GM19467 (cell line): ENCODE measurements at regions not wholly inside any gene's neighbourhood (a gene's known extent, or its start where the extent isn't known, plus 50 kb on each side); places are given as distances from the start of the nearest gene placed in this dataset.
"Not testable (repeated sequence)": the region's sequence is repeated elsewhere in the genome, so short reads cannot be mapped to it uniquely, and the experiment has no call there.

Experiments
- ATAC-seq: cut with Tn5 transposase; IDR thresholded peaks from one replicate; pipeline ENCODE4 v1.9.1; 2021; ENCODE audit warnings: mild to moderate bottlenecking, moderate library complexity; ENCODE audit not compliant: unreplicated experiment

DNA sequence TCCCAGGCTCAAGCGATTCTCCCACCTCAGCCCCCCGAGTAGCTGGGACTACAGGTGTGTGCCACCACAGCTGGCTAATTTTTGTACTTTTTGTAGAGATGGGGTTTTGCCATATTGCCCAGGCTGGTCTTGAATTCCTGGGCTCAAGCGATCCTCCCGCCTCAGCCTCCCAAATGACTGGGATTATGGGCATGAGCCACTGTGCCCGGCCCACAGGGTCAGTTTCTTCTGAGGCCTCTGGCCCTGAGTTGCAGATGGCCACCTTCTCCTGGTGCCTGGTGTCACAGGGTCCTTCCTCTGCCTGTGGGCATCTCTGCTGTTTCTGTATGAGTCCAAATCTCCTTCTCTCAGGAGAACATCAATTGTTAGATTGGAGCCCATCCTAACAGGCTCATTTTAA lies 121.4 kb upstream of the TNRC6C start:
- ATAC-seq = not testable (repeated sequence)

GRCh38 chr17:77837917-77838316 lies 120.6 kb upstream of the TNRC6C start:
- ATAC-seq = no peak

DNA sequence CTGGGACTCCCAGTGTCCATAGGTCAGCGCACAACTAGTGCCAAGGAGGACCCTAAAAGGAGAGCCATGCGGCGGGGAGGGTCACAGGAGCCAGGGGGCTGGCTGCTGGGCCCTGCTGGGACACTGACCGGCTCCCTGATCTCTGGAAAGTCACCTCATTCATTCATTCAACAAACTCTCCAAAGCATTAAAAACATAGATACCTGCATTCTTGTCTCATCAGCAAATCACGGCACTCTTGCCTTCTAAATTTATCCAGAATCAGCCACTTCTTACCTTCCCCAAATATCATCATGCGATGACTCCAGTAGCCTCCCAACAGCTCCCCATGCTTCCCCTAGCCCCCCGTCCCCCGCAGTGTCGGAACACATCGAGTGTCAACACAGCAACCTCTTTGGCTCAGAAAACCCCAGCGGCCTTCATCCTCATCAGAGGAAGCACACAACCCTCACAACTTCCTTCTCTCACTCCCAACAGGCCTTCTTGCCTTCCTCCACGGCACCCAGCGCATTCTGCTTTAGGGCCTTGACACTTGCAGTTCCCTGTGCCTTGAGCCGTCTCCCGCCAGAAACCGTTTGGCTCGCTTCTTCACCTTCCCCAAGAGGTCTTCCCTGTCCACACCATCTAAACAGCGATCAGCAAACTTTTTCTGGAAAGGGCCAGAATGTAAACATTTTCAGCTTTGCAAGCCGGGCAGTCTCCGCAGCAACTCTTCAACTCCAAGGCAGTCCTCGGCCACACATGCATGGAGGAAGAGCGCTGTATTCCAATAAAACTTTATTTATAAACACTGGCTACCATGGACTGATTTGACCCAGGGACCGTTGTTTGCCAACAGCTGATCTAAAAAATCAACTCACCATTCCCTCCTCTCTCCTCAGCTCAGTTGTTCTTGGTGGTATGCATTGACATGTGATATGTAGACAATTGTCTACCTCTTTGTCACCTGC lies 119.5 kb upstream of the TNRC6C start:
- ATAC-seq = no peak

DNA sequence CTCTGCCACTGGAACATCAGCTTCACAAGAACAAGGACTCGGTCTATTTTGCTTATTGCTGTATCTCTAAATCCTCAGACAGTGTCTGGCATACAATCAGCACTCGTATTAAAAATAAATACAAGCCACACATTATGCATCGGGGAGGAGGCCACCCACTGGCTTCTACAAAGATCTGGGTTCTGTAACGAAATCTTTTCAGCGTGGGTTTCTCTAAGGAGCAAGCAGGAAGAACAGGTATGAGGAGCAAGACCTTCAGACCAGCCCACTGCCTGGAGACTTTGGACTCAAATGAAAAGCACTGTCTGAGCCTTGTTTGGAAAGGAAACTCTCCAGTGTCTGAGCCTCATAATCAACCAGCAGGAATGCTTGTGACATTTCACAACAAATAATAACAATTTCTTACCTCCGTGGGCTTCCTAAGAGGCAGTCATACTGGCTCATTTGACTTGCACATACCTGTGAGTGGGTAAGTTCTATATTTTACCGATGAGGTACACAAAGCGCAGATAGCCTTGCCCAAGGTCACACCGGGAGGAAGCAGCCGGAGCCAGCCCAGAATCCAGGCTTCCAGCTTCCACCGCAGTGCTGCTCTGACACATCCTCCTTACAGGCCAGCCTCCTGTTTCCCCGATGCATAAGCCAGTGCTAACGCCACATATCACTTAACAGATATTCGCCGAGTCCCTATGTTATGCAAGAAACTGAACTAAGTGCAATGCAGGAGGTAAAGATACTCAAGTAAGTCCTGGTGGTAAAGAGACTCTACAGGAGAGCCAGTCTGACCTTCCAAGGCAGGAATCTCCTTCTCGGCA lies 118.6 kb upstream of the TNRC6C start:
- no peak for ATAC-seq

DNA sequence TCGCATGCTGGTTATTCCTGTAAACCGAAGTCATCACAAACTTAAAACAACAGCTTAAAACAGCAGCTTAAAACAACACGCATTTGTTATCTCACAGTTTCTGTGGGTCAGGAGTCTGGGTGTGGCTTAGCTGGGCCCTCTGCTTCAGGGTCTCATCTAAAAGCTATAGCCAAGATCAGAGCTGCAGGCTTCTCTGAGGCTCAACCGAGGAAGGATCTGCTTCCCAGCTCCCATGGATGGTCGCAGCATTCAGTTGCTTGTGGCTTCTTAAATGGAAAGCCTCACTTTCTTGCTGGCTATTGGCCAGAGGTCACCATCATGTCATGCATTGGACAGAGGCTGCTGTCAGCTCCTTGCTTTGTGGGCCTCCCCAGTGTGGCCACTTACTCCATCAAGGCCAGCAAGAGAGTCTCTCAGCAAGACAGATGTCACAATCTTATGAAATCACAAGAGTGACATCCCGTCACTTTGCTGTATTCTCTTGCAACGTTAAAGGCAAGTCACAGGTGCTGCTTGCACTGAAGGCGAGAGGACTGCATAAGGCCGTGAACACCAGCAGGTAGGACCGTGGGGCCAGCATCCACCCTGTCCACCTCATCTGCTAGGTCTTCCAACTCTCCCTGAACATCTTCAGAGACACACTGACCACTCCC lies 117.9 kb upstream of the TNRC6C start:
- ATAC-seq = no peak

GRCh38 chr17:77841742-77842527 lies 116.6 kb upstream of the TNRC6C start:
- ATAC-seq = no peak

- ATAC-seq = no peak
Measured at GRCh38 chr17:77842528-77843147, 115.9 kb upstream of the TNRC6C start.

GRCh38 chr17:77843255-77843895 lies 115.1 kb upstream of the TNRC6C start:
- not testable (repeated sequence) for ATAC-seq

DNA sequence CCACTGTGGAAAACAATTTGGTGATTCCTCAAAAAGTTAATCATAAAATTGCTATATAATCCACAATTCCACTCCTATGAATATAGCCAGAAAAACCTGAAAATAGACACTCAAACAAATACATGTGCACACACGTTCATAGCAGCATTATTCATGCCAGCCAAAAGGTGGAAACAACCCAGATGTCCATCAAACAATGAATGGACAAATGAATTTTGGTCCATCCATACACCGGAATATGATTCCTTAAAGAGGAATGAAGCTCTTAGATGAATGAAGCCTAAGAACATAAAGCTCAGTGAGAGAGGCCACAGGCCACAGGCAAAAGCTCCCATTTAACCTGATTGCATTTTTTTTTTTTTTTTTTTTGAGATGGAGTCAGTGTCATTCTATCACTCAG lies 114.6 kb upstream of the TNRC6C start:
- no peak for ATAC-seq

DNA sequence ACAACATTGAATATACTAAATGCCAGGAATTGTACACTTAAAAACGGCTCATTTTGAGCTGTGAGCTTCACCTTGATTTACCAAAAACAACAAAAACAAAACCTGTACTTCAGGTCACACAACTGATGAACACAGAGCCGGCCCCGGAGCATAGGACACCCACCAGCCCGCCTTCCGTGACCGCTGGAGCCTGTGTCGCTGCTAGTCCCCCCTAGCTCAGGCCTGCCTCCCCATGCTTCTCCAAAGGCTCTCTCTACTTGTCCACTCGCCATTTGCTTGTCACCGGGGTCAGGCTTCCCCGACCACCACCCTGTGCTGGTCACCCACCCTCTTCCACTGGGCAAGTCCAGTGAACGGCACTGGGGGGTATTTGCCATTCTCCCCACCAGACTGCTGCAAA lies 113.8 kb upstream of the TNRC6C start:
- ATAC-seq = no peak

DNA sequence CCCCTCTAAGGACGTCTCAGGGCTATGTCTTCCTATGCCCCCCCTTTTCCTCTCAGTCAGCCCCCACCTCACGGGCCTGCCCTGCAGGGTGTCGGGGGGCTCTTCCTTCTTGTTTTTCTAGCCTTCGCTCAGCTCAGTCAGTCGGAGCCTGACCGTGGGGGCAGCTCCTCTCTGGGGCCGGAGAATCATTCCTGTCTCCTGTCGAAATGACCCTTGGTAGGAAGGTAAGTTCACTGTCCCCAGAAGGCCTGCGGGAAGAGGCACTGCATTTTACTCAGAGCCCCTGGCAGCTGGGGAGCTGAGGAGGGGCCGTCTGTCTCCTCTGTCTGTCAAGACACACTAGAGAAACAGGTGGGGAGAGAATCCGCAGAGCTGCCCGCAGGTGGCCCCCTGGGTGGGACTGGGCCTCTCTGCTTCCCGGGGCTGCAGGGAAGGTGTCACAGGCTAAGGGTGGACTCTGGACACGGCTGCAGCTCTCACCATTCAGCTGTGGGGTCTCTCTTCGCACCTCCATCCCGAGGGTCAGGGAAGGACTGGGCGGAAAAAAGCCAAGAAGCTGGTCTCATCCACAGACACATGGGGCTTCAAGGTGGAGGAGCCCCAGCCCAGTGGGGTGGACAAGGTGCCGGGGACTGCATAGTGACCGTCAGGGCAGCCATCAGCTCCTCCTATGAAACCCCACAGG lies 112.8 kb upstream of the TNRC6C start:
- no peak for ATAC-seq

- no peak for ATAC-seq
Measured at GRCh38 chr17:77846531-77847085, 111.9 kb upstream of the TNRC6C start.

DNA sequence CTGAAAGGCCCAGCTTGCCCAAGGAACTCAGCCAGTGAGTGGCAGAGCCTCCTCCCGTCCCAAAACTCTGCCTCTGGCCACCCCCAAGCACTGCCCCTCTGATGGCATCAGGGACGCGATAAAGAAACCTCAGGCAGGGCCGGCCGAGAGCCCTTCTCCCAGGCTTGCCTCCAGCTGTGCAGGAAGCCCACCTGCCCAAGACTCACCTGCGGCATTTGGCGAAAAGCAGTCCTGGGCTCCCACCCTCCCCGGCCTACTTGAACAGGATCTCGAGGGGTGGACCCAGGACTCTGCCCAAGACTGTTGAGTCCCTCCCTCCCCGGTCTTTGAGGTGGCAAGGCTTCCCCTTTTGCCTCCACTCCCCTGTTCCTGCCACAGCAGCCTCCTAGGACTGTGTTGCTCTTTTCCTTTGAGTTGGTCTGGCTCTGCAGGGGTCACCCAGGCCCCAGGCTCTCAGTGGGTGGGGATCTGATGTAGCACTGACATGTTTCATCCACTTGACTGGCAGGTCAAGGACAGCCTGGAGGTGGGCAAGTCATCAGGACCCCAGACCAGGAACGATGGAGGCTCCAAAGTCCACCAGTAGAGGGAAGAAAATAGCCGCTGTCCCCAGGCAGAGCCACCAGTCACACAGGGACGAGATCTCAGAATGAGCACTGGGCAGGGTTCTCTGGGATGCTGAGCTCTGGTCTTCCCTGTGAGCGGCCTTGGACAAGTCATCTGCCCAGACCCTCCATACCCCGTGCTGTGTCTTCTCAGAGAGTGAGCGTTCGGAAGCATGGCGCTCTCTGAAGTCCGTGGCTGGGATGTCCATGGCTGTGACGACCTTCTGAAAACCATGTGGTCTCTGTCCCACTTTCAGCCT lies 111.0 kb upstream of the TNRC6C start:
- no peak for ATAC-seq

- no peak for ATAC-seq
Measured at GRCh38 chr17:77848257-77848656, 110.2 kb upstream of the TNRC6C start.

DNA sequence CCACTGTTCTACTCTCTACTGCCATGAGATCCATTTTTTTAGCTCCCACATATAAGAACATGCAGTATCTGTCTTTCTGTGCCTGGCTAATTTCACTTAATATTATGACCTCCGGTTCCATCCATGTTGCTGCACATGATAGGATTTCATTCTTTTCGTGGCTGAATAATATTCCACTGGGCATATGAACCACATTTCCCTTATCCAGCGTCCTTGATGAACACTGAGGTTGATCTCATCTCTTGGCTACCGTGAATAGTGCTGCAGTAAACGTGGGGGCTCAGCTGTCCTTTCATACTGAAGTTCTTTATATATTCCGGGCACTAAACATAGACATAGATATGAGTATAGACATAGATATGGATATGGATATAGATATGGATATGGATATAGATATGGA lies 109.3 kb upstream of the TNRC6C start:
- no peak for ATAC-seq

DNA sequence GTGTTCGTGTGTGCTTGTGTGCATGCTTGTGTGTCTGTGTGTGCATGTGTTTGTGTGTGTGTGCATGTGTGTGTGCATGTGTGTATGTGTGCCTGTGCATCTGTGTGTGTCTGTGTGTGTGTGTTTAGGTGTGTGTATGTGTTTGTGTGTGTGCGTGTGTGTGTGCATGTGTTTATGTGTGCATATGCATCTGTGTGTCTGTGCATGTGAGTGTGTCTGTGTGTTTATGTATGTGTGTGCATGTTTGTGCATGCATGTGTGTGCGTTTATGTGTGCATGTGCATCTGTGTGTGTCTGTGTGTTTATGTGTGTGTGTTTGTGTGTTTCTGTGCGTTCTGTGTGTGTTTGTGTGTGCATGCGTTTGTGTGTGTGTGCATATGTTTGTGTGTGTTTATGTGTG lies 106.6 kb upstream of the TNRC6C start:
- no peak for ATAC-seq

GRCh38 chr17:77852731-77853130 lies 105.8 kb upstream of the TNRC6C start:
- ATAC-seq = no peak
